H1 (cell line): ENCODE measurements at regions not wholly inside any gene's neighbourhood (a gene's known extent, or its start where the extent isn't known, plus 50 kb on each side); places are given as distances from the start of the nearest gene placed in this dataset.

Experiments used
- CTCF ChIA-PET: fragments of 300-600 bp; sonication (Branson Sonifier 250); formaldehyde crosslinking; loops from one replicate; lab custom pipeline; 2021; ENCODE audit not compliant: partially characterized antibody; lab: Charles Lee
- POLR2A ChIA-PET: fragments of 300-600 bp; sonication (Branson Sonifier 250); formaldehyde crosslinking; loops from one replicate; lab custom pipeline; 2021; ENCODE audit warnings: inconsistent platforms; ENCODE audit not compliant: partially characterized antibody; lab: Charles Lee
- DNase-seq, 2 experiments: peaks; one replicate each; pipeline versions ENCODE4 v3.0.0 to v3.0.0-alpha.2; 2010 to 2022; ENCODE audit warnings: low spot score in 2 of 2, low read depth in 1 of 2, mixed read lengths in 1 of 2
- FAIRE-seq: peaks from 2 replicates; lab custom pipeline; 2011; peaks lifted over from hg19 to GRCh38; lab: Jason Lieb, UNC
- H2AFZ ChIP-seq: 2 replicates; pipeline ENCODE4 v1.8.1; 2012; ENCODE audit warnings: low read length, inconsistent platforms
- H2AK5ac ChIP-seq: 2 replicates; pipeline ENCODE4 v1.6.1; 2013; ENCODE audit warnings: low read depth, low read length
- H2BK120ac ChIP-seq: replicated peaks from 2 replicates; pipeline ENCODE3; 2013; ENCODE audit warnings: low read depth, low read length, inconsistent platforms
- H2BK12ac ChIP-seq: 2 replicates; pipeline ENCODE4 v1.6.1; 2013; ENCODE audit warnings: low read depth, low read length
- H2BK15ac ChIP-seq: 2 replicates; pipeline ENCODE4 v1.6.1; 2013; ENCODE audit warnings: low read length
- H2BK20ac ChIP-seq: 2 replicates; pipeline ENCODE4 v1.6.1; 2013; ENCODE audit warnings: low read length
- H2BK5ac ChIP-seq: 2 replicates; pipeline ENCODE4 v1.6.1; 2013; ENCODE audit warnings: low read depth, low read length
- H3K14ac ChIP-seq: 2 replicates; pipeline ENCODE4 v1.6.1; 2013; ENCODE audit warnings: inconsistent platforms; ENCODE audit not compliant: insufficient read length
- H3K18ac ChIP-seq: 2 replicates; pipeline ENCODE4 v1.6.1; 2013; ENCODE audit warnings: low read length; ENCODE audit errors: extremely low read depth
- H3K23ac ChIP-seq: 2 replicates; pipeline ENCODE4 v1.6.1; 2013; ENCODE audit warnings: inconsistent platforms; ENCODE audit not compliant: insufficient read length
- H3K23me2 ChIP-seq: 2 replicates; pipeline ENCODE4 v1.6.1; 2013; ENCODE audit warnings: low read depth, low read length
- H3K27ac ChIP-seq: 2 replicates; pipeline ENCODE4 v1.6.1; 2011; ENCODE audit warnings: low read depth, low read length, inconsistent platforms
- H3K27me3 ChIP-seq, 4 experiments: replicated peaks in 1 of 4; 1 replicate in 1 of 4; 2 replicates in 3 of 4; pipeline versions ENCODE4 v1.6.1 to v1.8.1; 2011 to 2013; ENCODE audit warnings: low read length in 3 of 4, mild to moderate bottlenecking in 3 of 4, inconsistent platforms in 2 of 4, mixed read lengths in 2 of 4, moderate library complexity in 1 of 4; ENCODE audit not compliant: control insufficient read depth in 3 of 4, insufficient read depth in 3 of 4; ENCODE audit errors: extremely low read depth in 1 of 4
- H3K36me3 ChIP-seq, 4 experiments: 2 replicates each; pipeline versions ENCODE4 v1.6.1 to v1.8.1; 2011 to 2013; ENCODE audit warnings: mild to moderate bottlenecking in 4 of 4, low read length in 3 of 4, moderate library complexity in 2 of 4, control low read depth in 1 of 4, inconsistent platforms in 1 of 4; ENCODE audit not compliant: insufficient read depth in 4 of 4, control insufficient read depth in 2 of 4
- H3K4ac ChIP-seq: replicated peaks from 2 replicates; pipeline ENCODE3; 2013; ENCODE audit warnings: low read length, low read depth, mixed read lengths, inconsistent platforms; ENCODE audit not compliant: insufficient read length
- H3K4me1 ChIP-seq, 4 experiments: replicated peaks in 1 of 4; 1 replicate in 1 of 4; 2 replicates in 3 of 4; pipeline versions ENCODE4 v1.6.1 to v1.8.1; 2011 to 2013; ENCODE audit warnings: low read length in 3 of 4, inconsistent platforms in 2 of 4, mixed read lengths in 1 of 4; ENCODE audit not compliant: insufficient read depth in 4 of 4, control insufficient read depth in 3 of 4
- H3K4me2 ChIP-seq, 2 experiments: 2 replicates each; pipeline versions ENCODE4 v1.6.1 to v1.8.1; 2011 to 2013; ENCODE audit warnings: low read depth in 2 of 2, low read length in 2 of 2, control low read depth in 1 of 2, inconsistent platforms in 1 of 2, mild to moderate bottlenecking in 1 of 2; ENCODE audit not compliant: insufficient read depth in 1 of 2
- H3K4me3 ChIP-seq, 4 experiments: fragments of 200-600, 300-600 bp in 1 of 4; sonication (generic), shearing (Covaris generic), sonication (Bioruptor Twin) in 1 of 4; 2 replicates each; pipeline versions ENCODE4 v1.5.1 to v1.8.1; 2011 to 2016; ENCODE audit warnings: low read length in 4 of 4, low read depth in 3 of 4, control low read depth in 2 of 4, inconsistent platforms in 2 of 4, mild to moderate bottlenecking in 2 of 4, mixed read lengths in 1 of 4, moderate library complexity in 1 of 4; ENCODE audit not compliant: insufficient read depth in 2 of 4; ENCODE audit errors: extremely low read depth in 1 of 4
- H3K56ac ChIP-seq: replicated peaks from 2 replicates; pipeline ENCODE3; 2013; ENCODE audit warnings: low read depth, mild to moderate bottlenecking, mixed read lengths, low read length, inconsistent platforms; ENCODE audit not compliant: insufficient read length
- H3K79me1 ChIP-seq: 2 replicates; pipeline ENCODE4 v1.6.1; 2013; ENCODE audit warnings: low read depth, low read length, control low read depth
- H3K79me2 ChIP-seq, 2 experiments: 2 replicates each; pipeline versions ENCODE4 v1.6.1 to v1.8.1; 2012 to 2013; ENCODE audit warnings: low read length in 2 of 2, mild to moderate bottlenecking in 2 of 2, inconsistent platforms in 1 of 2; ENCODE audit not compliant: insufficient read depth in 2 of 2, control insufficient read depth in 1 of 2
- H3K9ac ChIP-seq, 4 experiments: replicated peaks in 1 of 4; 1 replicate in 1 of 4; 2 replicates in 3 of 4; pipeline versions ENCODE4 v1.6.1 to v1.8.1; 2011 to 2013; ENCODE audit warnings: low read depth in 3 of 4, low read length in 3 of 4, control low read depth in 2 of 4, mild to moderate bottlenecking in 2 of 4, moderate library complexity in 2 of 4, inconsistent platforms in 1 of 4; ENCODE audit errors: extremely low read depth in 1 of 4
- H3K9me3 ChIP-seq, 2 experiments: 2 replicates each; pipeline versions ENCODE4 v1.6.1 to v1.8.1; 2012 to 2013; ENCODE audit warnings: mild to moderate bottlenecking in 2 of 2, moderate library complexity in 2 of 2, control low read depth in 1 of 2, inconsistent platforms in 1 of 2, low read depth in 1 of 2, low read length in 1 of 2, mixed read lengths in 1 of 2; ENCODE audit not compliant: insufficient read depth in 2 of 2
- H4K20me1 ChIP-seq, 2 experiments: replicated peaks in 1 of 2; 2 replicates each; pipeline versions ENCODE3 to v1.8.1; 2011 to 2013; ENCODE audit warnings: inconsistent platforms in 2 of 2, low read length in 2 of 2, mild to moderate bottlenecking in 1 of 2; ENCODE audit not compliant: insufficient read depth in 2 of 2, control insufficient read depth in 1 of 2
- H4K5ac ChIP-seq: 2 replicates; pipeline ENCODE4 v1.6.1; 2013; ENCODE audit warnings: low read length, low read depth, mixed read lengths, inconsistent platforms; ENCODE audit not compliant: insufficient read length
- H4K8ac ChIP-seq: 2 replicates; pipeline ENCODE4 v1.8.0; 2013; ENCODE audit warnings: mild to moderate bottlenecking, moderate library complexity, low read length, inconsistent platforms; ENCODE audit not compliant: insufficient read depth; ENCODE audit errors: extremely low read depth
- H4K91ac ChIP-seq: replicated peaks from 2 replicates; pipeline ENCODE3; 2013; ENCODE audit warnings: low read length, mixed read lengths, inconsistent platforms; ENCODE audit not compliant: insufficient read length
- CHD1 ChIP-seq: IDR thresholded peaks from 2 replicates; pipeline ENCODE4 v1.6.1; 2012; ENCODE audit warnings: low read depth, low read length, improper control_type of control experiment
- EP300 ChIP-seq, 2 experiments: IDR thresholded peaks; 1 replicate in 1 of 2; 2 replicates in 1 of 2; pipeline ENCODE4 v1.6.1; 2011 to 2012; ENCODE audit warnings: low read depth in 2 of 2, low read length in 2 of 2, mild to moderate bottlenecking in 2 of 2, borderline replicate concordance in 1 of 2, inconsistent platforms in 1 of 2, moderate library complexity in 1 of 2
- GTF2F1 ChIP-seq: IDR thresholded peaks from 2 replicates; pipeline ENCODE4 v1.6.1; 2012; ENCODE audit warnings: low read depth, low read length, improper control_type of control experiment, borderline replicate concordance
- JUN ChIP-seq: IDR thresholded peaks from 2 replicates; pipeline ENCODE4 v1.6.1; 2011; ENCODE audit warnings: low read depth, mild to moderate bottlenecking, improper control_type of control experiment, low read length
- KDM5A ChIP-seq: fragments of 200-600 bp; IDR thresholded peaks from 2 replicates; pipeline ENCODE4 v1.7.1; 2012; ENCODE audit warnings: mild to moderate bottlenecking, low read length, inconsistent platforms, mixed read lengths
- NANOG ChIP-seq: IDR thresholded peaks from 2 replicates; pipeline ENCODE4 v1.6.1; 2011; ENCODE audit warnings: low read length, low read depth, mild to moderate bottlenecking, inconsistent platforms; ENCODE audit not compliant: insufficient read depth, poor library complexity, severe bottlenecking
- NRF1 ChIP-seq: IDR thresholded peaks from 2 replicates; pipeline ENCODE4 v1.6.1; 2011; ENCODE audit warnings: mild to moderate bottlenecking, low read depth, low read length, improper control_type of control experiment
- POLR2A ChIP-seq, 2 experiments: IDR thresholded peaks; 1 replicate in 1 of 2; 2 replicates in 1 of 2; pipeline ENCODE4 v1.6.1; 2011; ENCODE audit warnings: low read depth in 2 of 2, low read length in 2 of 2, mild to moderate bottlenecking in 2 of 2; ENCODE audit errors: control extremely low read depth in 1 of 2
- SP4 ChIP-seq: IDR thresholded peaks from 2 replicates; pipeline ENCODE4 v1.6.1; 2012; ENCODE audit warnings: low read length, inconsistent platforms
- ZNF274 ChIP-seq: IDR thresholded peaks from 2 replicates; pipeline ENCODE4 v1.7.0; 2012; ENCODE audit warnings: low read length, borderline replicate concordance; ENCODE audit errors: extremely low read depth

DNA sequence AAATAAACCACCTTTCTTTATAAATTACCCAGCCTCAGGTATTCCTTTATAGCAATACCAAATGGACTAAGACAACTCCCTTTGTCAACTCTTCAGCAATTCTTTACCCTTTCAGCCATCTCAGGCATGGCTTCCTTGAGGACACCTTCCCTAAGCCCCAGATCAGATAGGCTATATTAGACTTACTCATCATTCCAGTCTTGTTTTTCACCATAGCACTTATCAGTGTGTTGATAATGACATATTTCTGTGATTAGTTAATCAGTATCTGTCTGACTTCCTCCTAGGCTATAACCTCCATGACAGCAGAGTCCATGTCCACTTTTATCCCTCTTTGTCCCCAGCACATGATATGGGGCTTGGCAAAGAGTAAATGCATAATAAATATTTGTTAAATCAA lies 238.1 kb downstream of the ACTL7B start:
- TF ChIP-seq GTF2F1 (no peak), POLR2A (IDR thresholded peaks at IDR 0.05; ENCODE audit: control extremely low read depth in 1 of 2, low read depth in 2 of 2, low read length in 2 of 2) (no peak), NANOG (no peak), EP300 (IDR thresholded peaks at IDR 0.05; ENCODE audit: borderline replicate concordance in 1 of 2, low read depth in 2 of 2, low read length in 2 of 2) (no peak), CHD1 (no peak), KDM5A (no peak), JUN (no peak), NRF1 (no peak), SP4 (no peak), ZNF274 (no peak)
- H3K36me3 ChIP-seq = no peaks in the 10 kb centered on the region
- H3K27me3 ChIP-seq = no peaks in the 10 kb centered on the region
- H2BK12ac ChIP-seq = no peak overlapping the region
- H4K5ac ChIP-seq = no peak overlapping the region
- no peak overlapping the region for H3K56ac ChIP-seq
- no peak overlapping the region for H2AK5ac ChIP-seq
- H3K79me2 ChIP-seq = no peaks in the 10 kb centered on the region
- no peaks in the 10 kb centered on the region; a peak in 1 of 4 replicates for H3K9me3 ChIP-seq
- H3K23ac ChIP-seq = no peak overlapping the region
- H3K4ac ChIP-seq = no peak overlapping the region
- H4K20me1 ChIP-seq = no peaks in the 10 kb centered on the region
- no peak overlapping the region for H3K18ac ChIP-seq
- no peak overlapping the region for H2BK120ac ChIP-seq
- no peak overlapping the region for H3K9ac ChIP-seq
- H4K8ac ChIP-seq = no peak overlapping the region
- no peaks in the 10 kb centered on the region for H3K4me1 ChIP-seq
- FAIRE-seq = no peak
- H3K4me2 ChIP-seq = no peak overlapping the region
- H3K14ac ChIP-seq = no peak overlapping the region
- H2AFZ ChIP-seq = no peak overlapping the region
- no peaks in the 10 kb centered on the region for H3K79me1 ChIP-seq
- H4K91ac ChIP-seq = no peak overlapping the region
- H2BK20ac ChIP-seq = no peak overlapping the region
- no peak overlapping the region for H3K27ac ChIP-seq
- ChIA-PET POLR2A (no interaction called here), CTCF (no interaction called here)
- DNase-seq = no peak
- H3K4me3 ChIP-seq = no peak overlapping the region
- H2BK15ac ChIP-seq = no peak overlapping the region
- H2BK5ac ChIP-seq = no peak overlapping the region
- no peaks in the 10 kb centered on the region for H3K23me2 ChIP-seq
